GM21717 (cell line): ENCODE measurements at regions not wholly inside any gene's neighbourhood (a gene's known extent, or its start where the extent isn't known, plus 50 kb on each side); places are given as distances from the start of the nearest gene placed in this dataset.
"Not testable (repeated sequence)": the region's sequence is repeated elsewhere in the genome, so short reads cannot be mapped to it uniquely, and the experiment has no call there.

Source experiments
- ATAC-seq: cut with Tn5 transposase; IDR thresholded peaks from one replicate; pipeline ENCODE4 v1.9.1; 2021; ENCODE audit warnings: mild to moderate bottlenecking, moderate library complexity; ENCODE audit not compliant: unreplicated experiment

DNA sequence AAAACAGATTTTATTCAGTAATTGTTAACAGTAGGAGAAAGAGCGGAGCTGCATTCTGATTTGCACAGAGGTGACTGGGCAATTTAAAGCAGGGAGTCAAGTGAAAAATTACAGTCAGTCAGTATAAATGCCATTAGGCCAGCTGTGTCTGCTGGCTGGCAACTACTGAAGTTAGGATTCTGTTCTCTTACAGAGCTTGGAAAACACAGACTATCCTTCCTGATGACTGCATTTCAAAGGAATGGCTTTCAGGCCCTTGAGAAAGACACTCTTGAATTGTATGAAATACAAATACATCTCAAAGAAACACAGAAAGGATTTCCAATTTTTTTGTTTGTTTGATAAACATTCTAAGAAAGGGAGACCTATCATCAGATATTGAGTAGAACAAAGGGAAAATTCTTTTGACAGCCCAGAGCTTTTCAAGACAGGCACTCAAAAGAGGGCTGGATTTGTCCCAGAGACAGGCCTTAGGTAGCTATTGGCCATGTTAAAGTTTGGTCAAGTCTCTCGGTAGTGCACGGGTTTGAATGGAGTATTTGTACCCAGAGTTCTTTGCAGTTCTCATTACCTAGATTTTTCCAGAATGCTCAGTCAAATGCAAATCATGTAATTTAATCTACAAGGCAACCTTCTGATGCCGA lies 551.2 kb upstream of the CCDC54 start:
- no peak for ATAC-seq

GRCh38 chr3:106826791-106827311 lies 550.4 kb upstream of the CCDC54 start:
- ATAC-seq = no peak

DNA sequence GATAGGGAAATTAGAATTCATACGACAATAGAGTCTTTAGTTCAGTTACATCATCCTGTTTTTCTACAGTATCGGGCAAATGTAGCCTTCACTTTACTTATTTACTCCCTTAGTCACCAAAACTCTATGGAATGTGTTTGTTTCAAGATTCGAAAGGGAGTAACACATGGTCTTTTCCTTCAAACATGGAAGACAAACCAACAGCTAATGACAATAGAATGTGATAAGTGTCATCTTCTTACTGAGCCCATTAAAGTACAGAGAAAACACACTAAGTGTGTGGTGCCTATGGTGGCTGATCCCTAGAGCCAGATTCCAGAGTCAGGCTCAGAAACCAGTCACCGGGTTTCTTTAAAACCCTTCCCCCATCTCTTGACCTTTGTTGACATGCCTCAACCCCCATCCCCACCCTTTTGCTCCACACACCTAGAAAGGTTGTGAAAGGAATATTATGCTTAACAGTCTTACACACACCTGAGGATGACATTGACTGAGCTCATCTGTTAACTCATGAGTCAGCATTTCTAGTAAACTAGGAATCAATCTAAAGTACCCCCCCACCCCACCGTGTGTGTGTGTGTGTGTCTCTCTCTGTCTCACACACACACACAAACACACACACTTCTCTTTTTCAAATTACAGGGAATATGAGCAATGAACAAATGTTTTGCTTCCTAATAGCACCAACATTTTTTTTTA lies 549.6 kb upstream of the CCDC54 start:
- ATAC-seq = no peak

GRCh38 chr3:106829206-106829605 lies 548.0 kb upstream of the CCDC54 start:
- ATAC-seq = no peak

DNA sequence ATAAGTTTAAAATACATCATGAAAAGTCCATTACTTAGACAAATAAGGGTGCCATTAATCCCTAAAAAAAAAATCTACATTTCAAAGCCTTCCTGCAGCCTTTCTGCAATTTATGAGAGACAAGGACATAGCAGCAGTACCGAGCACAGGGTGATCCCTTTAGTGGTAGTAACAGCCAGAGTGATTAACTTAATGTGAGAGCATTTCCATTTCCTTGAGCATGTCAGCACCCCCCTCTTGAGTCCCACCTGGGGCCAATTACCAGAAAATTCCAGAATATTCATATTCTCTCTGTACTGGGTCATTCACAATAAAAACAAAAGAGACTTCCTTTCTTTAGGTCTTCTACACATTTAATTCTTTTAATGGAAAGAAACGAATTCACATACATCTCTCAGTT lies 546.9 kb upstream of the CCDC54 start:
- no peak for ATAC-seq

- no peak for ATAC-seq
Observed at GRCh38 chr3:106836906-106837305, 540.3 kb upstream of the CCDC54 start.

GRCh38 chr3:106837616-106838015 lies 539.6 kb upstream of the CCDC54 start:
- no peak for ATAC-seq

- ATAC-seq = no peak
Observed at GRCh38 chr3:106839576-106840280, 537.5 kb upstream of the CCDC54 start.

GRCh38 chr3:106840319-106840718 lies 536.9 kb upstream of the CCDC54 start:
- ATAC-seq = no peak

DNA sequence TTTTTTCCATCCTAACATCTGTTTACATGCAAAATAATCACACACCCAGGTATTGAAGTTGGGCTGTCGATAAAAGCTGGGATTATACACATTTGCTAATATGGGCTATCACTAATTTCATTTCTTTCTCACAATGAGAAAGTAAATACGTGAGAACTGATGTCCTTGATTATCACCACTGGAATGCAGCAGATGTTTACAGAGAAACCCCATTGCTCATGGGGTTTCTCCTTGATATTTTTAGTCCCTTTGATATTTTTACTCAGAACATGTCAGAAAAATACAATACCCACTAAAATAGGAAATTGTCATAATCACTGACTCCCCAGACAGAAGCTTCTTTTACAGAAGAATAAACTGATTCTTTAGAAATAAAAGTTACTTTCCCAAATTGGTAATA lies 535.1 kb upstream of the CCDC54 start:
- no peak for ATAC-seq

DNA sequence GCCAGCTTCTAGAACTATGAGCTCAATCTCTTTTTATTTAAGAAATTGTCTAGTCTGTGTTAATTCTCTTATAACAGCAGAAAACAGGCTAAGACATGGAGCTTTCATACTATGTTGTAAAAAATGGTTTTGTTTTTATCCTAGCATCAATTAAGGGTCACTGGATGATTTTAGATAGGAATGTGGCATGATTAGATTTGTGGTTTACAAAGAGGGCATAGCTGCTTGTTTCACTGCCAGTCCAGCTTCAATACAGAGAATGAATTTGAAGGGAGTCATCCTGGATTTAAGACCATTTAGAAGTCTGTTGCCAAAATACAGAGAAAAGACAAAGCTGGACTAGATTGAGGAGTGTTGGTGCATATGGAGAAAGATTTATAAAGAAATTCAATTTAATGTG lies 532.6 kb upstream of the CCDC54 start:
- no peak for ATAC-seq

DNA sequence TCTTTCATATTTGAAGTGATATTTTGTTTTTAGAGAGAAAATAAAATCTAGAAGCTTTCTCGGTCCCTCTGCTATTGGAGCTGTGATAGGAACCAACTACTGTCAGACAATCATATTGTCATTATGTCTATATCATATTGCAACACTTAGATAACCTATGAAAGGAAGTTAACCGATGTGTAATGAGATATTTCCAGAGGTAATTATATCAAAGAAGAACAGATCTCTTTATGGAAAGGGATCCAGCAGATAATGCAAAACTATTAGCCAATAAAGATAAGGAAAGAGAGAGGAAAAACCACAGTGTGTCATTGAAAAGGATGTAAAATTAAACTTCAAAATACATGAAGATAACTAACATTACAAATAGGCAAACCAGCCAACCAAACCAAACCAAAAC lies 529.1 kb upstream of the CCDC54 start:
- ATAC-seq = no peak

GRCh38 chr3:106850437-106850836 lies 526.8 kb upstream of the CCDC54 start:
- ATAC-seq = no peak

DNA sequence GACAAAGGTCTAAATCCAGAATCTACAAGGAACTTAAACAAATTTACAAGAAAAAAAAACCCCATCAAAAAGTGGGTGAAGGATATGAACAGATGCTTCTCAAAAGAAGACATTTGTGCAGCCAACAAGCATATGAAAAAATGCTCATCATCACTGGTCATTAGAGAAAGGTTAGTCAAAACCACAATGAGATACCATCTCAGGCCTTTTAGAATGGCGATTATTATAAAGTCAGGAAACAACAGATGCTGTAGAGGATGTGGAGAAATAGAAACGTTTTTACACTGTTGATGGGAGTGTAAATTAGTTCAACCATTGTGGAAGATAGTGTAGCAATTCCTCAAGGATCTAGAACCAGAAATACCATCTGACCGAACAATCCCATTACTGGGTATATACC lies 518.9 kb upstream of the CCDC54 start:
- not testable (repeated sequence) for ATAC-seq

DNA sequence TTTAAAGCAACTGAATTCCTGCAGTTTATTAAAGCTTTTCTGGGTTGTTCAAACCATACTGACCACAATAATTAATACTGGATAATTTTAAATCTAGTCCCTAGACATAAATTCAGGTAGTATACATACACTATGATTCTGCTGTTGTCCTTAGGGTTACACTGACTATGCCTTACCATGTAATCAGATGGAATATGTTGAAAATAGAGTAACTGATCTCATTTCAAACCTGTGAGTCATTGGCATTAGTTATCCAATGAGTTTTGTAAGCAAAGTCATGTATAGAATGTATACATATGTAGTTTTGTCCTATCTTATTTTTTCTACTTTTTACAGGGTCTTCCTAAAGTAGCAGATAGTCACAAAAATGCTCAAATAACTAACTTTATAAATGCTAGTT lies 517.1 kb upstream of the CCDC54 start:
- ATAC-seq = no peak

DNA sequence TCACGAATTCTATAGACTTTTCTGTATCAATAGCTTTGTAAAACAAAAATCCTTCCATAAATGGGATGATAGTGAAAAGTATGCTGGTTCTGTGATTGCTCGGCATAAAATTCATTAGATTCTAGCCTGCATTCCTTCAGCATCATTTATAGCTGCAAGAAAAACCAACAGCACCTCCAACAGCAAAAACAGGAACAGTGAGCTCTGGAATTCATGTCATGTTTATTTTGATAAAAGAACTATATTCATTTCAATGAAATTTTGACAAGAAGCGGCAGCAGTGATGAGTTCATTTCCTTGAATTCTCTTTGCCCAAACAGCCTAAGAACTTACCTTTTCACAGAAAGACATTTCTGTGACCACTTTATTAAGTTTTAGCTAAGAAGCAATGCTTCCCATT lies 515.2 kb upstream of the CCDC54 start:
- no peak for ATAC-seq

DNA sequence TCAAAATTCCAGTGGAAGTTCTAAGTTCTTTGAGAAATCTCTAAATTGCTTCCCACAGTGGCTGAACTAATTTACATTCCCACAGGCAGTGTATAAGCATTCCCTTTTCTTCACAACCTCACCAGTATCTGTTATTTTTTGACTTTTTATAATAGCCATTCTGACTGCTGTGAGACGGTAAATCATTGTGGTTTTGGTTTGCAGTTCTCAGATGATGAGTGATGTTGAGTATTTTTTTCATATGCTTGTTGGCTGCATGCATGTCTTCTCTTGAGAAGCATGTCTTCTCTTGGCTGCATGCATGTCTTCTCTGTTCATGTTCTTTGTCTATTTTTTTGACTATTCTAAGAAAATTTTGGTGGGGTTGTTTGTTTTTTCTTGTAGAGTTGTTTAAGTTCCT lies 499.6 kb upstream of the CCDC54 start:
- no peak for ATAC-seq

GRCh38 chr3:106880206-106880605 lies 497.0 kb upstream of the CCDC54 start:
- ATAC-seq = no peak

DNA sequence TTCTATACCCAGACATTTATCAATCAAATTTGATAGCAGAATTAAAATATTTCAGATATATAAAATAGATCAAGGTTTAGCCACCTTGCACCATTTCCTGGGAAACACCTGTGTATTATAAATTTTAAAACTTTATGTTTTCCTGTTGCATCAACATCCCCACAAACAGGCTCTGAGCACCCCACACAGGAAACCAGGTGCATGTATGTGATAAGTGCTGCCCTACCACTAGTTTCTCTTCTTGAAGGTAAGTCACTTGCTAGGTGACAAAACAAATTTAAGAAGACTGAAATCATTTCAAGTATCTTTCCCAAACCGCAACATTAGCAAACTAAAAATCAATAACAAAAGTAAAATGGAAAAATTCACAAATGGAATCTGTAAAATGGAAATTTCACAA lies 496.1 kb upstream of the CCDC54 start:
- ATAC-seq = no peak

- ATAC-seq = no peak
Observed at GRCh38 chr3:106882297-106882696, 494.9 kb upstream of the CCDC54 start.

DNA sequence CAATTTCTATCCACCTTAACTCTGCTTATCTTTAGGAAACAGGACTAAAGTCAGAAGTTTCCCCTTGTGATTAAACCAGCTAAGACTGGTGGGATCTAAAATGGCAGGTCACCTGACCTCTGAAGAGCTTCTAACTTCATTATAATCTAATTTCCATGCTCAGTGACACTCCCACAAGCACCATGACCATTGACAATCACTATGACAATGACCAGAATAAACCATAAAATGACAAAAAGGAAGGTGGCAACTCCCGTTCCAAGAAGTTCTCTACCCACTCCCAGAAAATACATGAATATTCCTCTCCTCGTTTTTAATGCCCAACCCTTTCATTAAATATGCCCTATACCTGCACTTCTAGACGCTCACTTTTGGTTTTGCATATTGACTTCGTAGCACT lies 471.2 kb upstream of the CCDC54 start:
- no peak for ATAC-seq
